WTC11 (cell line): ENCODE measurements at regions not wholly inside any gene's neighbourhood (a gene's known extent, or its start where the extent isn't known, plus 50 kb on each side); places are given as distances from the start of the nearest gene placed in this dataset.

ENCODE experiments used
- ATF3 ChIP-seq: sonication (generic); formaldehyde crosslinking; conservative IDR thresholded peaks from 2 replicates; pipeline ENCODE4 v1.8.1; 2022; ENCODE audit warnings: mild to moderate bottlenecking, missing genetic modification reagents
- CREM ChIP-seq: sonication (generic); formaldehyde crosslinking; IDR thresholded peaks from 2 replicates; pipeline ENCODE4 v1.8.1; 2022; ENCODE audit warnings: mild to moderate bottlenecking, missing genetic modification reagents, moderate library complexity
- ELF4 ChIP-seq: sonication (generic); formaldehyde crosslinking; IDR thresholded peaks from 2 replicates; pipeline ENCODE4 v1.8.1; 2022; ENCODE audit warnings: low read depth, mild to moderate bottlenecking, moderate library complexity, missing genetic modification reagents
- JAZF1 ChIP-seq: fragments of 250-450 bp; sonication (Bioruptor Pico); IDR thresholded peaks from 2 replicates; pipeline ENCODE4 v1.9.0; 2021; ENCODE audit warnings: moderate library complexity, mild to moderate bottlenecking, inconsistent platforms
- MYBL2 ChIP-seq: sonication (generic); formaldehyde crosslinking; IDR thresholded peaks from 2 replicates; pipeline ENCODE4 v1.8.1; 2023; ENCODE audit warnings: mild to moderate bottlenecking, moderate library complexity, missing genetic modification reagents
- NFATC4 ChIP-seq: fragments of 250-450 bp; sonication (Bioruptor Pico); IDR thresholded peaks from 2 replicates; pipeline ENCODE4 v1.9.0; 2021; ENCODE audit warnings: mild to moderate bottlenecking
- SMAD4 ChIP-seq: sonication (generic); formaldehyde crosslinking; IDR thresholded peaks from 2 replicates; pipeline ENCODE4 v1.8.0; 2022; ENCODE audit warnings: mild to moderate bottlenecking, missing genetic modification reagents
- ZNF121 ChIP-seq: sonication (generic); formaldehyde crosslinking; IDR thresholded peaks from 2 replicates; pipeline ENCODE4 v1.8.0; 2023; ENCODE audit warnings: missing genetic modification reagents
- ZNF317 ChIP-seq: sonication (generic); formaldehyde crosslinking; IDR thresholded peaks from 2 replicates; pipeline ENCODE4 v1.8.1; 2023; ENCODE audit warnings: low read depth, mild to moderate bottlenecking, moderate library complexity, missing genetic modification reagents, borderline replicate concordance
- ZNF423 ChIP-seq: fragments of 250-450 bp; sonication (Bioruptor Pico); IDR thresholded peaks from 2 replicates; pipeline ENCODE4 v2.1.2; 2022; ENCODE audit warnings: mild to moderate bottlenecking, moderate library complexity
- ZNF425 ChIP-seq: fragments of 250-450 bp; sonication (Bioruptor Pico); conservative IDR thresholded peaks from 2 replicates; pipeline ENCODE4 v1.9.0; 2021; ENCODE audit warnings: mild to moderate bottlenecking
- ZNF512 ChIP-seq: sonication (generic); formaldehyde crosslinking; IDR thresholded peaks from 2 replicates; pipeline ENCODE4 v1.8.1; 2022; ENCODE audit warnings: missing genetic modification reagents, borderline replicate concordance
- TF ChIP-seq, protein P1 (sequence below): sonication (generic); formaldehyde crosslinking; IDR thresholded peaks from 2 replicates; pipeline ENCODE4 v1.8.0; 2022; ENCODE audit warnings: mild to moderate bottlenecking, missing genetic modification reagents
- TF ChIP-seq, protein P2 (sequence below): sonication (generic); formaldehyde crosslinking; IDR thresholded peaks from 2 replicates; pipeline ENCODE4 v1.8.1; 2023; ENCODE audit warnings: mild to moderate bottlenecking, missing genetic modification reagents
- TF ChIP-seq, protein P3 (sequence below): fragments of 200-600 bp; IDR thresholded peaks from 2 replicates; pipeline ENCODE4 v1.8.0; 2022; ENCODE audit warnings: antibody characterized with exemption
- TF ChIP-seq, protein P4 (sequence below): sonication (generic); formaldehyde crosslinking; IDR thresholded peaks from 2 replicates; pipeline ENCODE4 v1.8.1; 2022; ENCODE audit warnings: low read depth, missing genetic modification reagents, borderline replicate concordance
- TF ChIP-seq, protein P5 (sequence below): sonication (generic); formaldehyde crosslinking; IDR thresholded peaks from 2 replicates; pipeline ENCODE4 v1.8.1; 2022; ENCODE audit warnings: mild to moderate bottlenecking, moderate library complexity, missing genetic modification reagents

DNA sequence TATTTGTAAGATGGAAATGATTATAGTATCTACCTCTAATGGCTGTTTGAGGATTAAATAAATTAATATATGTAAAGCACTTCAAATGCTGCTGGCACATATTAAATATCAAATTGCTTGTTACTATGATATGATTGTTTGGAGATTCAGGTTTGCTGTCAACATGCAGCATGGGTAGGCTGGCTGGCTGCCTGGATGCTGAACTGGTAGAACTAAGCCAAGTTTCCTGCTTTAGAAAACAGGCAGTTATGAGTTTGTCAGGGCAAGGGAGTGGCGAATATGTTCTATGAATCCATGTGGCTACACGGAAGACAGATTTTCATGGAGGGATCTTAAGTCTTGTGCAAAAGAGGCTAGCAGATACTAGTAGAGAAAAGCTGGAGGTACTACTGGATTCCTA lies 239.6 kb downstream of the GBA3 start (continued):
- TF ChIP-seq, protein P1, sequence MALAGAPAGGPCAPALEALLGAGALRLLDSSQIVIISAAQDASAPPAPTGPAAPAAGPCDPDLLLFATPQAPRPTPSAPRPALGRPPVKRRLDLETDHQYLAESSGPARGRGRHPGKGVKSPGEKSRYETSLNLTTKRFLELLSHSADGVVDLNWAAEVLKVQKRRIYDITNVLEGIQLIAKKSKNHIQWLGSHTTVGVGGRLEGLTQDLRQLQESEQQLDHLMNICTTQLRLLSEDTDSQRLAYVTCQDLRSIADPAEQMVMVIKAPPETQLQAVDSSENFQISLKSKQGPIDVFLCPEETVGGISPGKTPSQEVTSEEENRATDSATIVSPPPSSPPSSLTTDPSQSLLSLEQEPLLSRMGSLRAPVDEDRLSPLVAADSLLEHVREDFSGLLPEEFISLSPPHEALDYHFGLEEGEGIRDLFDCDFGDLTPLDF = no peak
- no peak for TF ChIP-seq ATF3
- TF ChIP-seq SMAD4 (CRISPR knock-in tag) = no peak
- no peak for TF ChIP-seq MYBL2 (CRISPR knock-in tag)
- no peak for TF ChIP-seq ELF4 (CRISPR knock-in tag)
- no peak for TF ChIP-seq ZNF423 (CRISPR knock-in tag)
- TF ChIP-seq, protein P2, sequence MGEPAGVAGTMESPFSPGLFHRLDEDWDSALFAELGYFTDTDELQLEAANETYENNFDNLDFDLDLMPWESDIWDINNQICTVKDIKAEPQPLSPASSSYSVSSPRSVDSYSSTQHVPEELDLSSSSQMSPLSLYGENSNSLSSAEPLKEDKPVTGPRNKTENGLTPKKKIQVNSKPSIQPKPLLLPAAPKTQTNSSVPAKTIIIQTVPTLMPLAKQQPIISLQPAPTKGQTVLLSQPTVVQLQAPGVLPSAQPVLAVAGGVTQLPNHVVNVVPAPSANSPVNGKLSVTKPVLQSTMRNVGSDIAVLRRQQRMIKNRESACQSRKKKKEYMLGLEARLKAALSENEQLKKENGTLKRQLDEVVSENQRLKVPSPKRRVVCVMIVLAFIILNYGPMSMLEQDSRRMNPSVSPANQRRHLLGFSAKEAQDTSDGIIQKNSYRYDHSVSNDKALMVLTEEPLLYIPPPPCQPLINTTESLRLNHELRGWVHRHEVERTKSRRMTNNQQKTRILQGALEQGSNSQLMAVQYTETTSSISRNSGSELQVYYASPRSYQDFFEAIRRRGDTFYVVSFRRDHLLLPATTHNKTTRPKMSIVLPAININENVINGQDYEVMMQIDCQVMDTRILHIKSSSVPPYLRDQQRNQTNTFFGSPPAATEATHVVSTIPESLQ (CRISPR knock-in tag) = no peak
- TF ChIP-seq NFATC4 (CRISPR knock-in tag) = no peak
- TF ChIP-seq ZNF425 (CRISPR knock-in tag) = no peak
- TF ChIP-seq, protein P3, sequence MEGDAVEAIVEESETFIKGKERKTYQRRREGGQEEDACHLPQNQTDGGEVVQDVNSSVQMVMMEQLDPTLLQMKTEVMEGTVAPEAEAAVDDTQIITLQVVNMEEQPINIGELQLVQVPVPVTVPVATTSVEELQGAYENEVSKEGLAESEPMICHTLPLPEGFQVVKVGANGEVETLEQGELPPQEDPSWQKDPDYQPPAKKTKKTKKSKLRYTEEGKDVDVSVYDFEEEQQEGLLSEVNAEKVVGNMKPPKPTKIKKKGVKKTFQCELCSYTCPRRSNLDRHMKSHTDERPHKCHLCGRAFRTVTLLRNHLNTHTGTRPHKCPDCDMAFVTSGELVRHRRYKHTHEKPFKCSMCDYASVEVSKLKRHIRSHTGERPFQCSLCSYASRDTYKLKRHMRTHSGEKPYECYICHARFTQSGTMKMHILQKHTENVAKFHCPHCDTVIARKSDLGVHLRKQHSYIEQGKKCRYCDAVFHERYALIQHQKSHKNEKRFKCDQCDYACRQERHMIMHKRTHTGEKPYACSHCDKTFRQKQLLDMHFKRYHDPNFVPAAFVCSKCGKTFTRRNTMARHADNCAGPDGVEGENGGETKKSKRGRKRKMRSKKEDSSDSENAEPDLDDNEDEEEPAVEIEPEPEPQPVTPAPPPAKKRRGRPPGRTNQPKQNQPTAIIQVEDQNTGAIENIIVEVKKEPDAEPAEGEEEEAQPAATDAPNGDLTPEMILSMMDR = no peak
- TF ChIP-seq ZNF512 (CRISPR knock-in tag) = no peak
- TF ChIP-seq, protein P4, sequence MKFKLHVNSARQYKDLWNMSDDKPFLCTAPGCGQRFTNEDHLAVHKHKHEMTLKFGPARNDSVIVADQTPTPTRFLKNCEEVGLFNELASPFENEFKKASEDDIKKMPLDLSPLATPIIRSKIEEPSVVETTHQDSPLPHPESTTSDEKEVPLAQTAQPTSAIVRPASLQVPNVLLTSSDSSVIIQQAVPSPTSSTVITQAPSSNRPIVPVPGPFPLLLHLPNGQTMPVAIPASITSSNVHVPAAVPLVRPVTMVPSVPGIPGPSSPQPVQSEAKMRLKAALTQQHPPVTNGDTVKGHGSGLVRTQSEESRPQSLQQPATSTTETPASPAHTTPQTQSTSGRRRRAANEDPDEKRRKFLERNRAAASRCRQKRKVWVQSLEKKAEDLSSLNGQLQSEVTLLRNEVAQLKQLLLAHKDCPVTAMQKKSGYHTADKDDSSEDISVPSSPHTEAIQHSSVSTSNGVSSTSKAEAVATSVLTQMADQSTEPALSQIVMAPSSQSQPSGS = no peak
- TF ChIP-seq ZNF121 (CRISPR knock-in tag) = no peak
- TF ChIP-seq CREM = no peak
- no peak for TF ChIP-seq JAZF1 (CRISPR knock-in tag)
- TF ChIP-seq, protein P5, sequence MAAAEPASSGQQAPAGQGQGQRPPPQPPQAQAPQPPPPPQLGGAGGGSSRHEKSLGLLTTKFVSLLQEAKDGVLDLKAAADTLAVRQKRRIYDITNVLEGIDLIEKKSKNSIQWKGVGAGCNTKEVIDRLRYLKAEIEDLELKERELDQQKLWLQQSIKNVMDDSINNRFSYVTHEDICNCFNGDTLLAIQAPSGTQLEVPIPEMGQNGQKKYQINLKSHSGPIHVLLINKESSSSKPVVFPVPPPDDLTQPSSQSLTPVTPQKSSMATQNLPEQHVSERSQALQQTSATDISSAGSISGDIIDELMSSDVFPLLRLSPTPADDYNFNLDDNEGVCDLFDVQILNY (CRISPR knock-in tag) = no peak
- TF ChIP-seq ZNF317 (CRISPR knock-in tag) = no peak
